Stomach (tissue), 4 donors: ENCODE measurements at regions not wholly inside any gene's neighbourhood (a gene's known extent, or its start where the extent isn't known, plus 50 kb on each side); places are given as distances from the start of the nearest gene placed in this dataset.

Experiments
- CTCF ChIP-seq, 7 experiments: fragments of 450-650 bp in 4 of 7; fragments of 200-600 bp in 3 of 7; sonication (generic) in 3 of 7; IDR thresholded peaks; one replicate each; pipeline ENCODE4 v1.5.1; 2016 to 2019; ENCODE audit warnings: antibody characterized with exemption in 7 of 7, control low read depth in 2 of 7, mild to moderate bottlenecking in 1 of 7
- EP300 ChIP-seq: sonication (generic); formaldehyde crosslinking; IDR thresholded peaks from one replicate; pipeline ENCODE4 v1.6.1; 2017; ENCODE audit warnings: antibody characterized with exemption
- POLR2A ChIP-seq, 4 donors: fragments of 450-650 bp; IDR thresholded peaks; one replicate each; pipeline ENCODE4 v1.6.1; 2016; ENCODE audit warnings: antibody characterized with exemption in 4 of 4, control low read depth in 2 of 4, mild to moderate bottlenecking in 1 of 4, moderate library complexity in 1 of 4

DNA sequence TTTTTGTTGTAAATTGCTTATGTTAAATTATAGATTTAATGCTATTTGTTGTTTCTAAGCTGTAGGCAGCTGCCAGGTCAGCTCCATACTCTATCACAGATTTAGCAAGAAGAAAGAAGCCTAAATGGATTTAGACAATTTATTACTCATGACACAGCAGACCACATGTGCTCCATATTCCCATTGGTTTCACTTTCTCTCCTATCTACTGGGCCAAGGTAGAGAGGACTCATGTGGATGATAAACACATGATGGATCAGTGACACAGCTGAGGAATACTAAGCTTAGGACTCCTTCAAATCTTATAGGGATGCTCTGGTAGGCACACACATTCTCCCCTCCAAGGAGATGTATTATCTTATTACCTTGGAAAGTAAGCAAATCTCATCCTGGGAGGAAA, 553.0 kb upstream of the ADGRB3 start:
- no peak for TF ChIP-seq CTCF (IDR thresholded peaks at IDR 0.05)
- TF ChIP-seq POLR2A (IDR thresholded peaks at IDR 0.05) = no peak
- TF ChIP-seq EP300 = no peak
